NCI-H226 (cell line): ENCODE measurements at regions not wholly inside any gene's neighbourhood (a gene's known extent, or its start where the extent isn't known, plus 50 kb on each side); places are given as distances from the start of the nearest gene placed in this dataset.
A peak's percentile ranks its signal among the peaks of the same experiment; 100 is the strongest.

Experiments
- DNase-seq: peaks from one replicate; pipeline ENCODE4 v3.0.0-alpha.2; 2015

GRCh38 chr5:8050616-8051175 lies 181.7 kb downstream of the MTRR start:
- DNase-seq: no peak

GRCh38 chr5:8053270-8053669 lies 184.3 kb downstream of the MTRR start:
- DNase-seq: no peak

GRCh38 chr5:8057769-8058168 lies 188.8 kb downstream of the MTRR start:
- no peak for DNase-seq

- no peak for DNase-seq
Measured at GRCh38 chr5:8058616-8059190, 189.8 kb downstream of the MTRR start.

- DNase-seq: no peak
Measured at GRCh38 chr5:8059337-8059736, 190.4 kb downstream of the MTRR start.

GRCh38 chr5:8060235-8060952 lies 191.4 kb downstream of the MTRR start:
- DNase-seq: no peak

- DNase-seq: no peak
Measured at GRCh38 chr5:8060953-8061429, 192.0 kb downstream of the MTRR start.

GRCh38 chr5:8062521-8062920 lies 193.6 kb downstream of the MTRR start:
- no peak for DNase-seq

GRCh38 chr5:8068078-8068477 lies 199.1 kb downstream of the MTRR start:
- DNase-seq: no peak

- no peak for DNase-seq
Measured at GRCh38 chr5:8070138-8070537, 201.2 kb downstream of the MTRR start.

GRCh38 chr5:8079056-8079455 lies 210.1 kb downstream of the MTRR start:
- no peak for DNase-seq

- no peak for DNase-seq
Measured at GRCh38 chr5:8081179-8081578, 212.2 kb downstream of the MTRR start.

GRCh38 chr5:8093669-8094068 lies 224.7 kb downstream of the MTRR start:
- no peak for DNase-seq

GRCh38 chr5:8094304-8094703 lies 225.4 kb downstream of the MTRR start:
- no peak for DNase-seq

GRCh38 chr5:8097146-8097545 lies 228.2 kb downstream of the MTRR start:
- no peak for DNase-seq

GRCh38 chr5:8098081-8098480 lies 229.1 kb downstream of the MTRR start:
- peak; percentile 26 for DNase-seq

GRCh38 chr5:8102714-8103113 lies 233.8 kb downstream of the MTRR start:
- DNase-seq: no peak

- no peak for DNase-seq
Measured at GRCh38 chr5:8114597-8115266, 245.8 kb downstream of the MTRR start.

GRCh38 chr5:8123559-8123958 lies 254.6 kb downstream of the MTRR start:
- DNase-seq: no peak

- DNase-seq: no peak
Measured at GRCh38 chr5:8134609-8135008, 265.7 kb downstream of the MTRR start.

- DNase-seq: no peak
Measured at GRCh38 chr5:8135742-8136141, 266.8 kb downstream of the MTRR start.

GRCh38 chr5:8136271-8136670 lies 267.3 kb downstream of the MTRR start:
- DNase-seq: no peak

- DNase-seq: no peak
Measured at GRCh38 chr5:8137941-8138550, 269.1 kb downstream of the MTRR start.
